LNCaP clone FGC (cell line): ENCODE measurements at regions not wholly inside any gene's neighbourhood (a gene's known extent, or its start where the extent isn't known, plus 50 kb on each side); places are given as distances from the start of the nearest gene placed in this dataset.

ENCODE experiments used
- DNase-seq: peaks from one replicate; pipeline ENCODE4 v3.0.0-alpha.2; 2011; ENCODE audit warnings: low read depth
- H3K4me3 ChIP-seq: 2 replicates; pipeline ENCODE4 v1.5.1; 2011; ENCODE audit warnings: mild to moderate bottlenecking, low read depth, low read length, control low read depth
- TF ChIP-seq, protein P1 (sequence below): IDR thresholded peaks from 2 replicates; pipeline ENCODE4 v1.5.1; 2012; ENCODE audit warnings: mild to moderate bottlenecking; ENCODE audit not compliant: control insufficient read depth, insufficient read depth; ENCODE audit errors: extremely low read depth

DNA sequence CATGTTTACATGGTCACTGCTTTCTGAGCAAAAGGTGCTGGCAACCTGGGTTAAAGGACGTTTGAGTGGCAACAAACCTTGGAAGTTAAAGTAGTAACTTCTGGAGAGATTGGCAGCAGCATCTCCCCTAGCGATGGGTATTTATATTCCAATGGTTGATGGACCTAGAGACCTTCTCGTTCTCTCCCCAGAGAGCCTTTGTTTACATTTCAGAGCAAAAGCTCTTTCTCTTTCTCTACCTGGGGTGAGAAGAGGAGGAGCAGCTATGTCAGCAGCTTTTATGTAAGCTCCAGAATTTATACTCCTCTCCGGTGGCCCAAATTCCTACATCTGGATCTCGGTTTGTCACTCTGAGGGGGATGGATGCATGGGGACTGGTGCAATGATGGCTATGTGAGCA lies 213.7 kb upstream of the ARL4C start:
- TF ChIP-seq, protein P1, sequence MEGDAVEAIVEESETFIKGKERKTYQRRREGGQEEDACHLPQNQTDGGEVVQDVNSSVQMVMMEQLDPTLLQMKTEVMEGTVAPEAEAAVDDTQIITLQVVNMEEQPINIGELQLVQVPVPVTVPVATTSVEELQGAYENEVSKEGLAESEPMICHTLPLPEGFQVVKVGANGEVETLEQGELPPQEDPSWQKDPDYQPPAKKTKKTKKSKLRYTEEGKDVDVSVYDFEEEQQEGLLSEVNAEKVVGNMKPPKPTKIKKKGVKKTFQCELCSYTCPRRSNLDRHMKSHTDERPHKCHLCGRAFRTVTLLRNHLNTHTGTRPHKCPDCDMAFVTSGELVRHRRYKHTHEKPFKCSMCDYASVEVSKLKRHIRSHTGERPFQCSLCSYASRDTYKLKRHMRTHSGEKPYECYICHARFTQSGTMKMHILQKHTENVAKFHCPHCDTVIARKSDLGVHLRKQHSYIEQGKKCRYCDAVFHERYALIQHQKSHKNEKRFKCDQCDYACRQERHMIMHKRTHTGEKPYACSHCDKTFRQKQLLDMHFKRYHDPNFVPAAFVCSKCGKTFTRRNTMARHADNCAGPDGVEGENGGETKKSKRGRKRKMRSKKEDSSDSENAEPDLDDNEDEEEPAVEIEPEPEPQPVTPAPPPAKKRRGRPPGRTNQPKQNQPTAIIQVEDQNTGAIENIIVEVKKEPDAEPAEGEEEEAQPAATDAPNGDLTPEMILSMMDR = no peak
- H3K4me3 ChIP-seq = no peak overlapping the region

DNA sequence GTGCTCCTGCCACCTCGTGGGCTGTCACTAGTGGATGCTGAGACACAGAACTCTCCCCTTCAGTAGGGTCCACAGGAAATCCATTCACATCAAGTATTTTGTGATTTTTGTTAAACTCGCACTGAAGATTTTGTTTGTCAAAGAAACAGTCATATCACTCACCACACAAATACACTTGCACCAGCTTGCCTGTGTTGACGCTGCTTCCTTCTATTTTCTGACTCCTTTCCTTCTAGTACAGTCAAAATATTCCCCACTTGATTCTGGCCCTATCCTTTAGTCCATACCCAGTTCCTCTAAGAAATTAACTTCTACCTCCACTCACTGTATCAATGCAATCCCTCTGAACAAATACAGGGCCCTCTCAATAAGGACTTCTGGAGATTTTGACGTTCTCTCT lies 213.2 kb upstream of the ARL4C start:
- TF ChIP-seq, protein P1 = no peak
- no peak for DNase-seq
- H3K4me3 ChIP-seq = no peak overlapping the region

More for the DNA sequence above, 213.7 kb upstream of the ARL4C start:
- no peak for DNase-seq

DNA sequence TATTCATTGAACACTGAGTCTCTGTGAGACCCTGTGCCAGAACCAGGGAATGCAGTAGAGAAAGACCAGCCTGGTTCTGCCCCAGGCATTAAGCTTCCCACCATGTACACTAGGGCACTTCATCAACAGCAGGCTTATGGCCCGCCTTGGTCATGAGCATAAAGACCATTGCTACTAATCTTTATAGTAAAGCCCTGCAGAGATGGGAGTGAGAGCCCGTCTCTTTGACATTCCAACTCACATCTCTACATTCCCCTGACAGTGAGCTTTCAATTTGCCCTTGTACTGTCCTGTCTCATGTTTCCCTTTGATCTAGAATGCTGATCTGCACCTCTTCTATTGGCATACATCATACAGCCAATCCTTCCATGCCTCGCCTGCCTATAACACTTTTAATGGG lies 211.8 kb upstream of the ARL4C start:
- TF ChIP-seq, protein P1 = no peak
- DNase-seq = no peak
- no peak overlapping the region for H3K4me3 ChIP-seq

DNA sequence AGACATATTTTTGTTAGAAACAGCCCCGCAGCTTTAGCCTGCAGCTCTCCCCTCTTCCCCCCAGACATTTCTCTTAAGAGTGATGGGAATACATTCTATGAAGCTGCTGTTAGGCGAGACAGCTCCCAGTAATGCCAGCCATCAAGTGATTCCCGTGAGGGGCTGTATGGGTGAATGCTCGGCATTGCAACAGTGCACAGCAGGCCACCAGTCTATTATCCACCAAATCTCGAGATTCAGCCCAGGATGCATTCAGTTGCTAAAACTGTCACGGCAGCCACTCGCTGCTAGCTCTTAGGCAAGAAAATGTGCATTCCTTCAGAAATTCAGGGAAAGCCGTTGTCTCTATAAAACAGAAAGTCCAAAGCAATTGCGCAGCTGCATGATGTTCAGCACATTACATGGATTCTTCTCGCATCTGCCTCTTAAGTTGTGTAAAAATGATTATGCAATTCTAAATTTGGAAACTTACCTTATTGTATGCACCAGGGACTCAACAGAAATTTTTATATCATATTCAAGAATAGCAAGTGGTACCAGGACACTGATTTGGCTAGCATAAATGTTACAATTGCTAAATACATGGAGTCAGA lies 211.3 kb upstream of the ARL4C start:
- no peak overlapping the region for H3K4me3 ChIP-seq
- no peak for DNase-seq
- TF ChIP-seq, protein P1 = no peak

DNA sequence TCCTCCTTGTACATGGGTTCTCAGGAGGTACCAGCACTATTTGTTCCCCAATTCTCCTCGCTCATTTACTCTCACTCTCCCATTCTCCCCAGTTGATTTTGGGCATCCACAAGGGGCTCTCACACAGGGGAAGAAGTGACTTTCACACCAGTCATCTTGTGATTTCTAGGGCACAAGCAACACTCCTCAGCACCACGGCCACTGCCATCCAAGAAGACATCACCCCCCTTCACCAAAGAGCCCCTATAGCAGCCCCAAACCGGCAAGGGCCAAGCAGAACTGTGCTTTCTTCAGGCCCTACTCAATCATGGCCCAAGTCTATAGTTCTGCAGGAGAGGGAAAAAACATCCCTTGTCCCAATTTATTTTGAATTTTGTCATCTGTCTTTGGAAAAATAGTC lies 209.2 kb upstream of the ARL4C start:
- TF ChIP-seq, protein P1 = no peak
- DNase-seq = no peak
- H3K4me3 ChIP-seq = no peak overlapping the region

DNA sequence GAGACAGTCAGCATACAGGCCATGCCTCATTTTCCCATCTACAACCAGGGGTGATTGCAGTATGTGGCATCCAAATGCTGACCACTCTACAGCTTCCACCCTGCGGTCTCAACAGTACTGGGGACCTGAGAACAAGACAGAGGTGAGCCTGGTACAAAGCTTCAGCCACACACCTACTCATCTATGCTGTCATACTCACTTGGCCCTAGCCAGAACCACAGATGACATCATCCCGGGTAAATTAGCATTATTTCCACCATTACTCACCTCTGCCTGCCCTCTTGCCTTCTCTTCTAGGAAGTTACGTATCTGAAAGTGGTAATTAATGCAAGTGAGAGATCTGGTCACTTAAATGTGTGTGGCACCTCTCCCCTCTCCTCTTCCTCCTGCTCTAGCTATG lies 208.2 kb upstream of the ARL4C start:
- TF ChIP-seq, protein P1 = no peak
- DNase-seq = no peak
- H3K4me3 ChIP-seq = no peak overlapping the region

DNA sequence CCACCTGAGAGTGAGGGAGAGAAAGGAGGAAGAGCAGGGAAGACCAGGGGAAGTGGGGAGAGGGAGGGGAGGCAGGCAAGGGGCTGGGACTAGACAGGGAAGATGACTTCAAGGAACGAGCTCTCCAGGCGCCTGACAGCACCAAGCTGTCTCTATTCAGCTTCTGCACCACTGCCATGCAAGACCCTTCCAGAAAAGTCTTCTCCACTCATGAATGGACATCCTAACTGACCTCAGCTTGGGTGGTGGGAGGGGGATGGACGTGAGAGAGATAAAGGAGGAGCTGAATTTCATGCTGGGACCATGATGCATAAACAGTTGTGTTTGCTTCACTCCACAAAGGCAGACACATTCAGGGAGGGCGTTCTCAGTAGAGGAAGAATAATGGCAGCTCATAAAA lies 206.4 kb upstream of the ARL4C start:
- H3K4me3 ChIP-seq = no peak overlapping the region
- TF ChIP-seq, protein P1 = no peak
- no peak for DNase-seq
